ENCODE measurements at regions not wholly inside any gene's neighbourhood (a gene's known extent, or its start where the extent isn't known, plus 50 kb on each side); places are given as distances from the start of the nearest gene placed in this dataset.

- TF ChIP-seq CTCF (IDR thresholded peaks at IDR 0.05; ENCODE audit: poor library complexity) (no peak), EZH2 (IDR thresholded peaks at IDR 0.05; ENCODE audit: borderline replicate concordance) (no peak)
Observed at GRCh38 chr4:42216664-42217063, 64.2 kb upstream of the BEND4 start.
